GM13977 (cell line): ENCODE measurements at regions not wholly inside any gene's neighbourhood (a gene's known extent, or its start where the extent isn't known, plus 50 kb on each side); places are given as distances from the start of the nearest gene placed in this dataset.
"Not testable (repeated sequence)": the region's sequence is repeated elsewhere in the genome, so short reads cannot be mapped to it uniquely, and the experiment has no call there.

Source experiments
- DNase-seq: peaks from one replicate; pipeline ENCODE4 v3.0.0; 2012; ENCODE audit warnings: low spot score
- CTCF ChIP-seq: IDR thresholded peaks from 2 replicates; pipeline ENCODE4 v1.5.1; 2012; ENCODE audit warnings: mild to moderate bottlenecking, control low read depth; ENCODE audit not compliant: insufficient read depth; ENCODE audit errors: extremely low read depth, missing control alignments
- in situ Hi-C: fragments of 300-500 bp; cut with MboI; formaldehyde crosslinking; loops from one replicate; pipeline ENCODE4 v1.12.0; 2022; ENCODE audit warnings: low sequenced_read_pairs, low pct_unique_long_range_greater_than_20kb, mixed read lengths, inconsistent platforms; ENCODE audit not compliant: unreplicated experiment

GRCh38 chr5:50593681-50594080 lies 72.8 kb upstream of the PARP8 start:
- TF ChIP-seq CTCF = no peak
- in situ Hi-C loops = no loop called here
- DNase-seq = no peak

GRCh38 chr5:50595199-50595598 lies 71.2 kb upstream of the PARP8 start:
- in situ Hi-C loops = no loop called here
- DNase-seq = no peak
- TF ChIP-seq CTCF = no peak

GRCh38 chr5:50601576-50601975 lies 64.9 kb upstream of the PARP8 start:
- in situ Hi-C loops, DNase-seq: not testable (repeated sequence)

GRCh38 chr5:50606179-50606578 lies 60.3 kb upstream of the PARP8 start:
- DNase-seq = no peak
- TF ChIP-seq CTCF = no peak

GRCh38 chr5:50607456-50607855 lies 59.0 kb upstream of the PARP8 start:
- in situ Hi-C loops = not testable (repeated sequence)

More at GRCh38 chr5:50606179-50606578, 60.3 kb upstream of the PARP8 start:
- in situ Hi-C loops = no loop called here

GRCh38 chr5:50607953-50608705 lies 58.3 kb upstream of the PARP8 start:
- in situ Hi-C loops, DNase-seq: not testable (repeated sequence)

More at GRCh38 chr5:50607456-50607855, 59.0 kb upstream of the PARP8 start:
- not testable (repeated sequence) for DNase-seq

- in situ Hi-C loops, DNase-seq: not testable (repeated sequence)
Observed at GRCh38 chr5:50613057-50613456, 53.4 kb upstream of the PARP8 start.
